ENCODE measurements at regions not wholly inside any gene's neighbourhood (a gene's known extent, or its start where the extent isn't known, plus 50 kb on each side); places are given as distances from the start of the nearest gene placed in this dataset.
A peak's percentile ranks its signal among the peaks of the same experiment; 100 is the strongest.

- DNase-seq, result peak; percentile 70
Measured at GRCh38 chr2:48851161-48851560, 95.6 kb upstream of the LHCGR start.

GRCh38 chr2:48849770-48850169 lies 94.2 kb upstream of the LHCGR start:
- peak; percentile 90 for DNase-seq

- DNase-seq, result no peak
Measured at GRCh38 chr2:48845684-48846083, 90.2 kb upstream of the LHCGR start.

- DNase-seq, result peak; percentile 82
Measured at GRCh38 chr2:48844417-48845155, 89.1 kb upstream of the LHCGR start.

- DNase-seq, result no peak
Measured at GRCh38 chr2:48841126-48841525, 85.6 kb upstream of the LHCGR start.

GRCh38 chr2:48838029-48838428 lies 82.5 kb upstream of the LHCGR start:
- no peak for DNase-seq

- DNase-seq, result no peak
Measured at GRCh38 chr2:48829569-48829968, 74.0 kb upstream of the LHCGR start.

- peak; percentile 69 for DNase-seq
Measured at GRCh38 chr2:48829036-48829435, 73.5 kb upstream of the LHCGR start.

- no peak for DNase-seq
Measured at GRCh38 chr2:48826986-48827385, 71.5 kb upstream of the LHCGR start.

GRCh38 chr2:48824116-48824515 lies 68.6 kb upstream of the LHCGR start:
- peak; percentile 12 for DNase-seq

- DNase-seq, result no peak
Measured at GRCh38 chr2:48819206-48819735, 63.7 kb upstream of the LHCGR start.

GRCh38 chr2:48817355-48817754 lies 61.8 kb upstream of the LHCGR start:
- DNase-seq, result no peak

GRCh38 chr2:48812416-48812815 lies 56.9 kb upstream of the LHCGR start:
- DNase-seq, result no peak

- no peak for DNase-seq
Measured at GRCh38 chr2:48808311-48808710, 52.8 kb upstream of the LHCGR start.
